Heart left ventricle (tissue), 16 donors: ENCODE measurements at regions not wholly inside any gene's neighbourhood (a gene's known extent, or its start where the extent isn't known, plus 50 kb on each side); places are given as distances from the start of the nearest gene placed in this dataset.

Experiments
- ATAC-seq, 4 donors: fragments of 200-7000 bp; cut with Tn5 transposase; one replicate each; pipeline ENCODE4 v1.9.1; 2020 to 2022; ENCODE audit warnings: moderate library complexity in 4 of 4, mild to moderate bottlenecking in 3 of 4, moderate number of reproducible peaks in 1 of 4
- DNase-seq, 5 donors: peaks; one replicate each; pipeline ENCODE4 v3.0.0-alpha.2; 2020
- H3K27ac ChIP-seq, 12 donors: fragments of 200-600 bp; sonication (generic) in 4 of 12; one replicate each; pipeline versions ENCODE4 v1.5.0 to v1.8.0; 2016 to 2022; ENCODE audit warnings: mild to moderate bottlenecking in 2 of 12
- H3K27me3 ChIP-seq, 9 donors: fragments of 200-600 bp; sonication (generic) in 2 of 9; one replicate each; pipeline versions ENCODE4 v1.5.1 to v1.8.0; 2016 to 2022; ENCODE audit warnings: mild to moderate bottlenecking in 3 of 9
- H3K36me3 ChIP-seq, 9 donors: fragments of 200-600 bp; sonication (generic) in 2 of 9; one replicate each; pipeline versions ENCODE4 v1.5.0 to v1.8.0; 2018 to 2022; ENCODE audit warnings: mild to moderate bottlenecking in 2 of 9
- H3K4me1 ChIP-seq, 12 donors: fragments of 200-600 bp; sonication (generic) in 4 of 12; one replicate each; pipeline versions ENCODE4 v1.5.0 to v1.8.0; 2016 to 2022; ENCODE audit warnings: mild to moderate bottlenecking in 3 of 12
- H3K4me3 ChIP-seq, 12 donors: fragments of 200-600 bp; sonication (generic) in 4 of 12; one replicate each; pipeline versions ENCODE4 v1.5.0 to v1.8.0; 2017 to 2022; ENCODE audit warnings: mild to moderate bottlenecking in 9 of 12, moderate library complexity in 4 of 12
- H3K9me3 ChIP-seq, 12 donors: fragments of 200-600 bp; sonication (generic) in 4 of 12; one replicate each; pipeline versions ENCODE4 v1.5.0 to v1.8.0; 2016 to 2022; ENCODE audit warnings: mild to moderate bottlenecking in 1 of 12
- POLR2A ChIP-seq, 2 donors: fragments of 450-650 bp; IDR thresholded peaks; one replicate each; pipeline ENCODE4 v1.6.1; 2017; ENCODE audit warnings: antibody characterized with exemption in 2 of 2, mild to moderate bottlenecking in 2 of 2, moderate library complexity in 2 of 2
- WGBS, 4 donors: extraction: QIAGEN DNeasy Blood & Tissue Kit in 2 of 4; methylation state at CpG; one replicate each; pipeline versions ENCODE4 v1.1.5 to v1.1.7; 2013 to 2018; 5-methylcytosine and 5-hydroxymethylcytosine counted together
- intact Hi-C, 10 donors: fragments of 100-400 bp; cut with DNase I; formaldehyde crosslinking; loops; one replicate each; pipeline versions ENCODE4 v1.11.1 to v1.14.2; 2022
- TF ChIP-seq, protein P1 (sequence below), 12 donors: fragments of 200-600 bp; sonication (generic) in 4 of 12; IDR thresholded peaks; one replicate each; pipeline versions ENCODE4 v1.5.0 to v1.8.0; 2018 to 2022; ENCODE audit warnings: antibody characterized with exemption in 12 of 12, mild to moderate bottlenecking in 5 of 12
- donor health status: ischemic (EF 13 %, LVEDD 7.1; RV severe dilation, severe dysfunction).
- donor health status: healthy with polysubstance abuse.
- donor health status: DM: no; HTN: yes; CAD: no.
- donor health status: DM: no; HTN: no; CAD: no.
- donor health status: ischemic (EF 25% LVEDD 6.9; RV normal size, moderate dysfunction).
- donor health status: ischemic (EF 25% LVEDD 5.7; RV mildly dilated, moderate dysfunction).
- donor health status: healthy.
- donor health status: DM: yes; HTN: yes; CAD: no.
- donor health status: ischemic (EF 35%, LVEDD 5.7; RV mildly dilated, moderate dysfunction).
- donor health status: nonischemic (EF 11% LVEDD 7.7; RV severe dilation, severe dysfunction).
- donor health status: DM: yes; HTN: yes; CAD: no.
- donor health status: PGD.
- donor health status: ischemic (EF 29% LVEDD 5.4; RV normal size, mild dysfunction).
- donor health status: nonischemic (EF 23%, LVEDD 6.1; RV moderate dilation, normal function).

GRCh38 chr2:234300391-234300925 lies 196.4 kb downstream of the ARL4C start:
- H3K27ac ChIP-seq: no peak overlapping the region
- intact Hi-C loops: no loop called here
- no peak for DNase-seq
- no peak overlapping the region for H3K4me3 ChIP-seq
- peaks cover 0 to 15% (median 0%) of the 10 kb centered on the region in 9 donors for H3K27me3 ChIP-seq
- no peaks in the 10 kb centered on the region for H3K36me3 ChIP-seq
- H3K9me3 ChIP-seq: no peaks in the 10 kb centered on the region
- TF ChIP-seq, protein P1, sequence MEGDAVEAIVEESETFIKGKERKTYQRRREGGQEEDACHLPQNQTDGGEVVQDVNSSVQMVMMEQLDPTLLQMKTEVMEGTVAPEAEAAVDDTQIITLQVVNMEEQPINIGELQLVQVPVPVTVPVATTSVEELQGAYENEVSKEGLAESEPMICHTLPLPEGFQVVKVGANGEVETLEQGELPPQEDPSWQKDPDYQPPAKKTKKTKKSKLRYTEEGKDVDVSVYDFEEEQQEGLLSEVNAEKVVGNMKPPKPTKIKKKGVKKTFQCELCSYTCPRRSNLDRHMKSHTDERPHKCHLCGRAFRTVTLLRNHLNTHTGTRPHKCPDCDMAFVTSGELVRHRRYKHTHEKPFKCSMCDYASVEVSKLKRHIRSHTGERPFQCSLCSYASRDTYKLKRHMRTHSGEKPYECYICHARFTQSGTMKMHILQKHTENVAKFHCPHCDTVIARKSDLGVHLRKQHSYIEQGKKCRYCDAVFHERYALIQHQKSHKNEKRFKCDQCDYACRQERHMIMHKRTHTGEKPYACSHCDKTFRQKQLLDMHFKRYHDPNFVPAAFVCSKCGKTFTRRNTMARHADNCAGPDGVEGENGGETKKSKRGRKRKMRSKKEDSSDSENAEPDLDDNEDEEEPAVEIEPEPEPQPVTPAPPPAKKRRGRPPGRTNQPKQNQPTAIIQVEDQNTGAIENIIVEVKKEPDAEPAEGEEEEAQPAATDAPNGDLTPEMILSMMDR (IDR thresholded peaks at IDR 0.05): no peak
- TF ChIP-seq POLR2A (IDR thresholded peaks at IDR 0.05): no peak
- H3K4me1 ChIP-seq: no peaks in the 10 kb centered on the region
- 59 to 72% (median 68%) methylated on average over 6 of the region's 6 CpGs for WGBS, 4 donors
- ATAC-seq: no peak

DNA sequence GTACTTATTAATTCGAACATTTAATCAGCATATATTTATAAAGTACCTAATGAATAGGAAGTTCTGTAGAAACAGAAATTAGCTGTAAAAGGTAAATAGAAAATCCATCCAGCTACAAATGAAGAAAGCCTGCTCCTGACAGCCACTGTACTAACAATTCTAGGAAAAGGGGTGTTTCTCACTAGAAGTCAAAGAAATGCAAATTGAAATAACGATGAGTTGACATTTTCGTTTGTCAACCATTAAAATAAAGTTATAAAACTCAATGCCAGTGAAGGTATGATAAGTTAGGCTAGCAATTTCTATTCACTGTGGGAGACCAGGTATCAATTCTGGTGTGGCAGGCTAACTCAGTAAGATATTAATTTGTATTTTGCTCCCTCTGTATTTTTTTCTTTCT lies 198.0 kb downstream of the ARL4C start:
- TF ChIP-seq, protein P1 (IDR thresholded peaks at IDR 0.05): no peak
- TF ChIP-seq POLR2A (IDR thresholded peaks at IDR 0.05): no peak
- ATAC-seq: no peak
- no peaks in the 10 kb centered on the region for H3K36me3 ChIP-seq
- H3K4me1 ChIP-seq: peaks cover 0 to 8% (median 0%) of the 10 kb centered on the region in 12 donors
- intact Hi-C loops: loop anchor here in 1 of 10 donors (10.0 kb wide), 1 partner anchor 164 kb away; no protein-coding TSS in a partner anchor
- 72 to 85% (median 81%) methylated on average over 3 of the region's 3 CpGs for WGBS, 4 donors
- no peaks in the 10 kb centered on the region for H3K9me3 ChIP-seq
- no peak for DNase-seq
- peaks cover 0 to 7% (median 0%) of the 10 kb centered on the region in 9 donors for H3K27me3 ChIP-seq
- no peak overlapping the region for H3K4me3 ChIP-seq
- no peak overlapping the region for H3K27ac ChIP-seq

DNA sequence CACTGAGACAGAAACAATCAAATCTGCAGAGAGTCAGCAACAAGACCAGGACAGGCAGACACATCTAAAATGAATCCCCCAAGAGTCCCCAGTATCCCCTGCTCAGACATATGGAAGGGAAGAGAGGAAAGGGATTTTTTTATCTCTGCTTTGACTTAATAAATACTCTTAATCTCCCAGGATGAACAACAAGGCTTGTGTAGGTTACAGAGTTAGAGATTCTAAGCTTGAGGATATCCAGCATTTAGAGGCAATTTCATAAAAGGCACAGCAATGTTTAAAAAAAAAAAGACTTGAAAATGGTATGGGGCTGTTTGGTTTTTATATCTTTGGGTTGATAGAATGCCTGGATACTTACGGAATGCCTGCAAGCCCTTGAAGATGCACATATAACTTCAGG lies 199.9 kb downstream of the ARL4C start:
- intact Hi-C loops: loop anchor here in 1 of 10 donors (10.0 kb wide), 1 partner anchor 162 kb away; no protein-coding TSS in a partner anchor
- ATAC-seq: no peak
- no peak for DNase-seq
- no peak overlapping the region for H3K27ac ChIP-seq
- H3K4me1 ChIP-seq: peaks cover 0 to 27% (median 4%) of the 10 kb centered on the region in 12 donors
- TF ChIP-seq, protein P1 (IDR thresholded peaks at IDR 0.05): no peak
- no peak for TF ChIP-seq POLR2A (IDR thresholded peaks at IDR 0.05)
- H3K27me3 ChIP-seq: no peaks in the 10 kb centered on the region
- H3K9me3 ChIP-seq: no peaks in the 10 kb centered on the region
- WGBS, 4 donors: 69 to 94% (median 86%) methylated on average over 1 of the region's 1 CpG
- H3K4me3 ChIP-seq: no peak overlapping the region
- no peaks in the 10 kb centered on the region for H3K36me3 ChIP-seq

GRCh38 chr2:234293973-234294372 lies 202.9 kb downstream of the ARL4C start:
- ATAC-seq: no peak
- DNase-seq: no peak
- 59 to 67% (median 62%) methylated on average over 4 of the region's 4 CpGs for WGBS, 4 donors
- TF ChIP-seq POLR2A (IDR thresholded peaks at IDR 0.05): no peak
- TF ChIP-seq, protein P1 (IDR thresholded peaks at IDR 0.05): no peak
- Histone ChIP-seq H3K27ac (peak overlapping the region in 1 of 12 donors; percentile 87), H3K27me3 (no peaks in the 10 kb centered on the region), H3K9me3 (no peaks in the 10 kb centered on the region), H3K36me3 (no peaks in the 10 kb centered on the region), H3K4me3 (no peak overlapping the region), H3K4me1 (peaks cover 0 to 57% (median 10%) of the 10 kb centered on the region in 12 donors)
- intact Hi-C loops: loop anchor here in 1 of 10 donors (10.0 kb wide), 1 partner anchor 159 kb away; no protein-coding TSS in a partner anchor
